GM23338 (cell line): ENCODE measurements at regions not wholly inside any gene's neighbourhood (a gene's known extent, or its start where the extent isn't known, plus 50 kb on each side); places are given as distances from the start of the nearest gene placed in this dataset.

Experiments
- ATAC-seq: fragments of 200-7000 bp; cut with Tn5 transposase; 3 replicates; pipeline ENCODE4 v1.9.1; 2020
- DNase-seq: peaks from one replicate; pipeline ENCODE4 v3.0.0-alpha.2; 2015; ENCODE audit warnings: low spot score
- H2AFZ ChIP-seq: fragments of 200-600 bp; sonication (generic); 2 replicates; pipeline ENCODE4 v1.8.0; 2016; ENCODE audit warnings: antibody characterized with exemption, mild to moderate bottlenecking, moderate library complexity
- H3F3A ChIP-seq: fragments of 200-600 bp; sonication (generic); replicated peaks from 2 replicates; pipeline ENCODE4 v1.8.0; 2017; ENCODE audit warnings: antibody characterized with exemption, mixed run types, low read depth
- H3K27ac ChIP-seq: fragments of 200-600 bp; sonication (generic); 2 replicates; pipeline ENCODE4 v1.6.1; 2016; ENCODE audit warnings: low read depth
- H3K27me3 ChIP-seq: fragments of 200-600 bp; sonication (generic); 2 replicates; pipeline ENCODE4 v1.8.0; 2016; ENCODE audit warnings: mild to moderate bottlenecking, mixed run types, moderate library complexity; ENCODE audit not compliant: insufficient read depth
- H3K36me3 ChIP-seq: fragments of 200-600 bp; sonication (generic); 2 replicates; pipeline ENCODE4 v1.8.0; 2016; ENCODE audit warnings: mild to moderate bottlenecking; ENCODE audit not compliant: insufficient read depth
- H3K4me1 ChIP-seq: fragments of 200-600 bp; sonication (generic); 2 replicates; pipeline ENCODE4 v1.8.0; 2016; ENCODE audit warnings: mild to moderate bottlenecking, moderate library complexity; ENCODE audit not compliant: insufficient read depth
- H3K4me2 ChIP-seq: fragments of 200-600 bp; sonication (generic); 2 replicates; pipeline ENCODE4 v1.7.1; 2017; ENCODE audit warnings: mixed run types
- H3K4me3 ChIP-seq: fragments of 200-600 bp; sonication (generic); 2 replicates; pipeline ENCODE4 v1.6.1; 2016; ENCODE audit warnings: mixed run types
- H3K79me2 ChIP-seq: fragments of 200-600 bp; sonication (generic); replicated peaks from 2 replicates; pipeline ENCODE4 v1.8.0; 2017; ENCODE audit warnings: mild to moderate bottlenecking; ENCODE audit not compliant: insufficient read depth
- H3K9me2 ChIP-seq: fragments of 200-600 bp; sonication (generic); 2 replicates; pipeline ENCODE4 v1.8.0; 2017; ENCODE audit not compliant: insufficient read depth
- H4K20me1 ChIP-seq: fragments of 200-600 bp; sonication (generic); replicated peaks from 2 replicates; pipeline ENCODE4 v1.8.0; 2017; ENCODE audit warnings: mild to moderate bottlenecking; ENCODE audit not compliant: insufficient read depth
- H3K27ac Mint-ChIP-seq: 2 replicates; pipeline ENCODE4 v1.8.0; 2020; ENCODE audit warnings: inconsistent platforms, mild to moderate bottlenecking, moderate library complexity, mixed read lengths
- H3K27me3 Mint-ChIP-seq: 3 replicates; pipeline ENCODE4 v1.8.0; 2022; ENCODE audit warnings: low read depth, mild to moderate bottlenecking, moderate library complexity, mixed read lengths, inconsistent platforms; ENCODE audit not compliant: insufficient read depth, poor library complexity
- H3K36me3 Mint-ChIP-seq: 3 replicates; pipeline ENCODE4 v1.8.0; 2021; ENCODE audit warnings: low read depth, mild to moderate bottlenecking, inconsistent platforms, moderate library complexity, mixed read lengths
- H3K4me1 Mint-ChIP-seq: 3 replicates; pipeline ENCODE4 v1.8.0; 2020; ENCODE audit warnings: mild to moderate bottlenecking, inconsistent platforms, mixed read lengths
- H3K4me3 Mint-ChIP-seq: 3 replicates; pipeline ENCODE4 v1.8.0; 2021; ENCODE audit warnings: moderate library complexity, mild to moderate bottlenecking, inconsistent platforms, mixed read lengths
- H3K9me3 Mint-ChIP-seq: 3 replicates; pipeline ENCODE4 v1.8.0; 2020; ENCODE audit warnings: moderate library complexity, mild to moderate bottlenecking, inconsistent platforms, mixed read lengths
- CREB1 ChIP-seq: fragments of 250-450 bp; sonication (Bioruptor Pico); IDR thresholded peaks from 2 replicates; pipeline ENCODE4 v1.5.0; 2020; ENCODE audit warnings: low read depth, mild to moderate bottlenecking, moderate library complexity
- CTCF ChIP-seq, 2 experiments: fragments of 200-600 bp in 1 of 2; sonication (generic) in 1 of 2; conservative IDR thresholded peaks; 2 replicates each; pipeline versions ENCODE4 v1.5.1 to v1.6.1; 2016 to 2017; ENCODE audit warnings: antibody characterized with exemption in 2 of 2, low read depth in 2 of 2, mild to moderate bottlenecking in 2 of 2, moderate library complexity in 1 of 2
- EZH2 ChIP-seq: fragments of 200-600 bp; sonication (generic); IDR thresholded peaks from one replicate; pipeline ENCODE4 v1.8.0; 2017; ENCODE audit warnings: antibody characterized with exemption, mild to moderate bottlenecking, low read depth; ENCODE audit not compliant: unreplicated experiment
- EZH2phosphoT487 ChIP-seq: fragments of 200-600 bp; sonication (generic); IDR thresholded peaks from one replicate; pipeline ENCODE4 v1.8.1; 2018; ENCODE audit warnings: antibody characterized with exemption; ENCODE audit not compliant: unreplicated experiment
- JUNB ChIP-seq: IDR thresholded peaks from one replicate; pipeline ENCODE4 v1.6.1; 2016; ENCODE audit warnings: antibody characterized with exemption; ENCODE audit not compliant: unreplicated experiment
- NANOG ChIP-seq: IDR thresholded peaks from 2 replicates; pipeline ENCODE4 v1.6.1; 2016; ENCODE audit warnings: antibody characterized with exemption, borderline replicate concordance
- POLR2AphosphoS5 ChIP-seq: IDR thresholded peaks from 2 replicates; pipeline ENCODE4 v1.6.1; 2016; ENCODE audit warnings: antibody characterized with exemption, low read depth
- REST ChIP-seq: IDR thresholded peaks from one replicate; pipeline ENCODE4 v1.6.1; 2018; ENCODE audit warnings: antibody characterized with exemption; ENCODE audit not compliant: unreplicated experiment
- STAT1 ChIP-seq: IDR thresholded peaks from one replicate; pipeline ENCODE4 v1.6.1; 2016; ENCODE audit warnings: antibody characterized with exemption; ENCODE audit not compliant: unreplicated experiment
- ZNF114 ChIP-seq: fragments of 250-450 bp; sonication (Bioruptor Pico); IDR thresholded peaks from 2 replicates; pipeline ENCODE4 v1.5.0; 2020; ENCODE audit warnings: mild to moderate bottlenecking, moderate library complexity
- ZNF331 ChIP-seq: fragments of 250-450 bp; sonication (Bioruptor Pico); IDR thresholded peaks from 2 replicates; pipeline ENCODE4 v1.5.0; 2020; ENCODE audit warnings: low read depth, mild to moderate bottlenecking, moderate library complexity
- ZNF462 ChIP-seq: fragments of 250-450 bp; sonication (Bioruptor Pico); IDR thresholded peaks from 2 replicates; pipeline ENCODE4 v1.5.0; 2020; ENCODE audit warnings: mild to moderate bottlenecking, moderate library complexity
- TF ChIP-seq, protein P1 (sequence below): IDR thresholded peaks from 2 replicates; pipeline ENCODE4 v1.6.1; 2016; ENCODE audit warnings: antibody characterized with exemption

- no peak overlapping the region for H3K4me2 ChIP-seq
Measured at GRCh38 chr4:35358001-35358584, 886.2 kb downstream of the ARAP2 start.

More at GRCh38 chr4:35358001-35358584, 886.2 kb downstream of the ARAP2 start:
- Mint-ChIP-seq H3K4me1 (no peaks in the 10 kb centered on the region; the same call in 2 of the 3 replicates), H3K27ac (no peak overlapping the region), H3K4me3 (no peak overlapping the region), H3K27me3 (no peaks in the 10 kb centered on the region), H3K9me3 (no peaks in the 10 kb centered on the region; the same call in 2 of the 3 replicates), H3K36me3 (no peaks in the 10 kb centered on the region)
- DNase-seq (peak; percentile 26), ATAC-seq (no peak; the same call in 2 of the 3 replicates)
- Histone ChIP-seq H3K9me2 (no peaks in the 10 kb centered on the region; the same call in 1 of the 2 replicates), H3K36me3 (no peaks in the 10 kb centered on the region), H4K20me1 (no peaks in the 10 kb centered on the region), H3K4me3 (no peak overlapping the region), H3K27me3 (no peaks in the 10 kb centered on the region), H3K79me2 (no peaks in the 10 kb centered on the region), H2AFZ (peak overlapping the region; percentile 88), H3F3A (no peaks in the 10 kb centered on the region), H3K4me1 (no peaks in the 10 kb centered on the region), H3K27ac (no peak overlapping the region)
- TF ChIP-seq ZNF462 (CRISPR knock-in tag) (no peak), ZNF114 (CRISPR knock-in tag) (no peak), EZH2phosphoT487 (no peak), EZH2 (no peak), POLR2AphosphoS5 (no peak), CREB1 (CRISPR knock-in tag) (no peak), CTCF (conservative IDR thresholded peaks at IDR 0.05; ENCODE audit: low read depth in 2 of 2) (no peak), ZNF331 (CRISPR knock-in tag) (no peak), STAT1 (no peak), JUNB (no peak), NANOG (no peak), REST (no peak)
- TF ChIP-seq, protein P1, sequence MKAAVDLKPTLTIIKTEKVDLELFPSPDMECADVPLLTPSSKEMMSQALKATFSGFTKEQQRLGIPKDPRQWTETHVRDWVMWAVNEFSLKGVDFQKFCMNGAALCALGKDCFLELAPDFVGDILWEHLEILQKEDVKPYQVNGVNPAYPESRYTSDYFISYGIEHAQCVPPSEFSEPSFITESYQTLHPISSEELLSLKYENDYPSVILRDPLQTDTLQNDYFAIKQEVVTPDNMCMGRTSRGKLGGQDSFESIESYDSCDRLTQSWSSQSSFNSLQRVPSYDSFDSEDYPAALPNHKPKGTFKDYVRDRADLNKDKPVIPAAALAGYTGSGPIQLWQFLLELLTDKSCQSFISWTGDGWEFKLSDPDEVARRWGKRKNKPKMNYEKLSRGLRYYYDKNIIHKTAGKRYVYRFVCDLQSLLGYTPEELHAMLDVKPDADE = no peak
